ENCODE measurements at regions not wholly inside any gene's neighbourhood (a gene's known extent, or its start where the extent isn't known, plus 50 kb on each side); places are given as distances from the start of the nearest gene placed in this dataset.
"Not testable (repeated sequence)": the region's sequence is repeated elsewhere in the genome, so short reads cannot be mapped to it uniquely, and the experiment has no call there.

- in situ Hi-C loops (cut with MboI; ENCODE audit: low sequenced_read_pairs), result no loop called here
Observed at GRCh38 chr1:168490306-168490705, 53.5 kb downstream of the XCL2 start.

- in situ Hi-C loops (cut with MboI; ENCODE audit: low sequenced_read_pairs), result no loop called here
Observed at GRCh38 chr1:168488138-168488537, 55.7 kb downstream of the XCL2 start.

DNA sequence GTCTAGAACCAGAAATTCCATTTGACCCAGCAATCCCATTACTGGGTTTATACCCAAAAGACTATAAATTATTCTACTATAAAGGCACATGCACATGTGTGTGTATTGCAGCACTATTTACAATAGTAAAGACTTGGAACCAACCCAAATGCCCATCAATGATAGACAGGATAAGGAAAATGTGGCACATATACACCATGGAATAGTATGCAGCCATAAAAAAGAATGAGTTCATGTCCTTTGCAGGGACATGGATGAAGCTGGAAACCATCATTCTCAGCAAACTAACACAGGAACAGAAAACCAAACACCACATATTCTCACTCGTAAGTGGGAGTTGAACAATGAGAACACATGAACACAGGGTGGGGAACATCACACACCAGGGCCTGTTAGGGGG, 57.0 kb downstream of the XCL2 start:
- in situ Hi-C loops (cut with MboI; ENCODE audit: low sequenced_read_pairs), result not testable (repeated sequence)

GRCh38 chr1:168485048-168485447, 58.7 kb downstream of the XCL2 start:
- in situ Hi-C loops (cut with MboI; ENCODE audit: low sequenced_read_pairs), result no loop called here

GRCh38 chr1:168484083-168484482, 59.7 kb downstream of the XCL2 start:
- in situ Hi-C loops (cut with MboI; ENCODE audit: low sequenced_read_pairs), result no loop called here

- in situ Hi-C loops (cut with MboI; ENCODE audit: low sequenced_read_pairs), result no loop called here
Observed at GRCh38 chr1:168483539-168483938, 60.3 kb downstream of the XCL2 start.

DNA sequence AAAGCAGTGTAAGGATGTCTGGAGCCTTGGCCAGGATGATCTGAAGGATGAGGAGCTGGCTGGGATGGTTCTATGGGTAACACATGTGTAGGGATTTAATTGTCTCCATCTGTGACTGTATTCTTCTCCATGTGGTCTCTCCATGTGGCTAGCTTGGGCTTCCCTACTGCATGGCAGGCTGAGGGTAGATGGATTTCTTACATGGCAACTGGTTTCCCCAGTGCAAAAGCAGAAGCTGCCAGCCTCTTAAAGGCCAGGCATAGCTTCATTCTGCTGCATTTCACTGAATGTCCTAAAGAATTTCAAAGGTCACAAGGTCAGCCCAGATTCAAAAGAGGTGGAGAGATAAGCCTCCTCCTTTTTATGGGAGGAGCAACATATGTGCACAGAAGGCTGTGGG, 61.7 kb downstream of the XCL2 start:
- in situ Hi-C loops (cut with MboI; ENCODE audit: low sequenced_read_pairs), result no loop called here

DNA sequence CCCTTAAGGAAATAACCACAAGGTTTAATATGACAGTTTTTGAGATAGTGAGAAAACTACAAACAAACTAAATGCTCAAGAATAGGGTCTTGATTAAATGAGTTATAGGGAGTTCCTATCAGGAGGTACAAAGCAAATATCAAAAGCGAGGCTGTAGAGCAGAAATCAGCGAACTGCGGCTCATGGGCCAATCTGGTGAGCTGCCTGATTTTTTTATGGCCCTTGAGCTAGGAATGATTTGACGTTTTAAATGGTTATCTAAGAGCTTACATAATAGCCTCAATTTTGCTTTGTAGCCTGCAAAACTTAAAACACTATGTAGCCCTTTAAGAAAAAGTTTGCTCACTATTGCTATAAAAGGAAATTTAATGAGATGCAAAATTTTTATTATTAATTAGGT, 62.2 kb downstream of the XCL2 start:
- in situ Hi-C loops (cut with MboI; ENCODE audit: low sequenced_read_pairs), result no loop called here

GRCh38 chr1:168480997-168481396, 62.8 kb downstream of the XCL2 start:
- in situ Hi-C loops (cut with MboI; ENCODE audit: low sequenced_read_pairs), result no loop called here

GRCh38 chr1:168477792-168478191, 66.0 kb downstream of the XCL2 start:
- in situ Hi-C loops (cut with MboI; ENCODE audit: low sequenced_read_pairs), result no loop called here

- in situ Hi-C loops (cut with MboI; ENCODE audit: low sequenced_read_pairs), result no loop called here
Observed at GRCh38 chr1:168476588-168477385, 67.0 kb downstream of the XCL2 start.

- in situ Hi-C loops (cut with MboI; ENCODE audit: low sequenced_read_pairs), result no loop called here
Observed at GRCh38 chr1:168474322-168474721, 69.5 kb downstream of the XCL2 start.

GRCh38 chr1:168473126-168473525, 70.7 kb downstream of the XCL2 start:
- in situ Hi-C loops (cut with MboI; ENCODE audit: low sequenced_read_pairs), result no loop called here

DNA sequence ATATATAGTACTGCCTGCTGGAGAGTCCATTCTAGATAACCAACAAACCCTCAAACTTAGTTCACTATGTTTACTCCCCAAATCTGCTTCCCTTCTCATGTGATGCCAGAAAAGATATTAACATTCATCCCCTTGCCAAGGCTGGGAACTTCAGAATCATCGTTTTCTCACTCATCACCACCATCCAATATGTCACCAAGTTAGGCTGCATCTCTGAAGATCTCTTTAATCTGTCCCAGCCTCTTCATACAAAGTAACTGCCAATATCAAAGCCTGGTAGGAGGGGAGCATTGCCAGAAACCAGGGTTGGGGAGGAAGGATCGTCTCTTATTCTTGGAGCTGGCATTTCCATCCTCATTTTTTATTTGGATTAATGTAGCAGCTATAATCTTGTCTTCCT, 71.6 kb downstream of the XCL2 start:
- in situ Hi-C loops (cut with MboI; ENCODE audit: low sequenced_read_pairs), result no loop called here

DNA sequence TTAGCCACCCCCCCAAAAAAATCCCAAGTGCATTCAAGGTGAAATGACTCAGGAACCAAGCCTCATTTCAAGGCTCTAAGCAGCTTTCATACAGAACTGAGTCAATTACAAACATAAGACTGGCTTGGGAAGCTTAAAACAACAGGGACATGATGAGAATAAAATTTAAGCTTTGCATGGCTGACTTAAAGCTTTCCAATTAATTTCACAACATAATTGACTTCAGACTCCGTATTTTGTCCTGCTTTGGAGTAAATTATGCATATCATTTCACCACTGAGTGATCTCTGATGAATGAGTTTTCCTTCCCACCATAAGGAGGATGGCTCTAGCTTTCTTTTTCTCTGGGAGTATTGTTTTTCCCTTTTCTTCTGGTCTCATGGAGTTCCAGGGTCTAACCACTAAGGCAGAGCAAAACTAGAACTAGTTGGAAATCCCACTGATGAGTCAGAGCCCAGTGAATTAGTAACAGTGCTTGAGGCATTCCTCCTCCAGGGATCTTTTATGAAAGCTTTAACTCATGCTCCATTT, 72.8 kb downstream of the XCL2 start:
- in situ Hi-C loops (cut with MboI; ENCODE audit: low sequenced_read_pairs), result no loop called here

- in situ Hi-C loops (cut with MboI; ENCODE audit: low sequenced_read_pairs), result no loop called here
Observed at GRCh38 chr1:168469690-168470089, 74.1 kb downstream of the XCL2 start.

GRCh38 chr1:168468822-168469221, 75.0 kb downstream of the XCL2 start:
- in situ Hi-C loops (cut with MboI; ENCODE audit: low sequenced_read_pairs), result no loop called here

DNA sequence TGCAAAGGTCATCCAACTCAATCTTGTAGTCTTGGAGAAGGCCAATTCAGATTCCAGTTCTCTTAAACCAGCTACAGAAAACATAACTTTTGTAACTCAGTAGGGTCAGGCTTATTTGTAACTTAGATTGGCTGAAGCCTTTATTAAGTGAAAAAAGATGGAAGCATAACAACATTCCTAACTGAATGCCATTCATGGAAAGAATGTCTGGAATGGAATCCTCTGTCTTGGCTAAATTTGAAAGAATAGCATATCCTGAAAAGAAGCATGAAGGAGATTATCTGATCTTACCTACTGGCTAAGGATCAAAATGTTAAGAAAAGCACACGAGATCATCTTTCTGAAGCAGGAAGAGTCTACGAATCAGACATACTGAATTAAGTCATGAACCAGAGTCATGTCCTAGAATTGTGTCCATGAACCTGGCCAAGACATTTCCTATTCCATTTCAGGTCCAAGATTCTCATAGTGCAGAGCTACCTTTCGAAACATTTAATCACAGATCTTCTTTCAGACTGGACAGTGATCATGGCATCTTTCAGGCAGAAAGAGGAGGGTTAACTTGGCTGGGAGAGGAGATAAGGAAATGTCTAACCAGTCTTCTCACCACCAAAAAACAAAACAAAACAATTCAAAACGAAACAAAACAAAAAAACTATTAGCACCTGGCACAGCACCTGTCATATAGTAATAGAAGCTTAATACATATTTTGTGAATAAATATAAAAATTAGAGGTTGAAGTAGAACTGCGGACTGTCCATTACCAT, 75.6 kb downstream of the XCL2 start:
- in situ Hi-C loops (cut with MboI; ENCODE audit: low sequenced_read_pairs), result no loop called here

DNA sequence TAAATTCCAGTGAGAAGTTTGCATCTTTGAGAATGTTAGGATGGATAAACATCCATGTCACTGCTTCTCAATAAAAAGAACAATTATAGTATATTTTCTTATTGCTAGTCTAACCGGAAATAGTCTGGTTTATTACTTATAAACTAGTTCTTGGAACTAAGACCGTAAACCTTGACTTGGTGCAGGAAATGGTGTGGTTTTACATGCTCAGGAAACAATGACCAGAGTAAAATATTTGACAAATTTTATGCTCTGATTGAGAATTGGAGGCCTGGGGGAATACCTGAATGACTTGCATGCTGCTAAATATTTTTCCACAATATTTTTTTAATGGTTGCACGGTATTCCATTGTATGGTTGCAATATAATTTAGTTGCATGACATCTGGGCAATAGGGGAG, 76.3 kb downstream of the XCL2 start:
- in situ Hi-C loops (cut with MboI; ENCODE audit: low sequenced_read_pairs), result no loop called here

- in situ Hi-C loops (cut with MboI; ENCODE audit: low sequenced_read_pairs), result no loop called here
Observed at GRCh38 chr1:168466714-168467131, 77.1 kb downstream of the XCL2 start.

DNA sequence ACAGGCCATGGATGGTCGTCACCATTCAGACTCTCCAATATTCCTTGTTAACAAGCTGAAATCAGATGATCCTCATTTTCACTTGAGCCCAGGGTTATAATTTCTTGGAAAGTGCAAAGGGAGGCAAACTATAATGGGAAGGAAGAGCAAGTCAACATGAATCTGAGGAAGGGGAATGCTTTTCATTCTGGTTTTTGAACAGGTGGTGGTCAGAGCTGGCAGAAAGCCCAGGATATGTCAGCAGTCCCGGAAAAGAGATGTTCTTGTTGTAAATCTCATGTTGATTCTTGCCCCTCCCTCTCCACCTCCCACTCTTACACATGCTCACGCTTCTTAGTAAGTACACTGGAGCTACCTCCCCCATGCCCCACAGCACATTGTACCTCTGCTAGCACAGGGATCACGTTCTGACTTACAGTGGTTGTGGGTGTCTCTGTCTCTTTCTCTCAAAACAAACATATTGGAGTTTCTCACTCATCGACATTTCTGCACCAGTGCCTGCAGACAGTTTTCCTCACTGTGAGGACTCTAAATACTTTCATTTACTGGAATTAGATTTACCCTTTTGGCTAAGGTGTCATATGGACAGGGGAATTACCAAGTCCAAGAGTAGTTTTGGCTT, 77.6 kb downstream of the XCL2 start:
- in situ Hi-C loops (cut with MboI; ENCODE audit: low sequenced_read_pairs), result no loop called here

- in situ Hi-C loops (cut with MboI; ENCODE audit: low sequenced_read_pairs), result not testable (repeated sequence)
Observed at GRCh38 chr1:168461108-168461507, 82.7 kb downstream of the XCL2 start.

Data from HL-60/S4 (cell line).